ENCODE measurements at regions not wholly inside any gene's neighbourhood (a gene's known extent, or its start where the extent isn't known, plus 50 kb on each side); places are given as distances from the start of the nearest gene placed in this dataset.

DNA sequence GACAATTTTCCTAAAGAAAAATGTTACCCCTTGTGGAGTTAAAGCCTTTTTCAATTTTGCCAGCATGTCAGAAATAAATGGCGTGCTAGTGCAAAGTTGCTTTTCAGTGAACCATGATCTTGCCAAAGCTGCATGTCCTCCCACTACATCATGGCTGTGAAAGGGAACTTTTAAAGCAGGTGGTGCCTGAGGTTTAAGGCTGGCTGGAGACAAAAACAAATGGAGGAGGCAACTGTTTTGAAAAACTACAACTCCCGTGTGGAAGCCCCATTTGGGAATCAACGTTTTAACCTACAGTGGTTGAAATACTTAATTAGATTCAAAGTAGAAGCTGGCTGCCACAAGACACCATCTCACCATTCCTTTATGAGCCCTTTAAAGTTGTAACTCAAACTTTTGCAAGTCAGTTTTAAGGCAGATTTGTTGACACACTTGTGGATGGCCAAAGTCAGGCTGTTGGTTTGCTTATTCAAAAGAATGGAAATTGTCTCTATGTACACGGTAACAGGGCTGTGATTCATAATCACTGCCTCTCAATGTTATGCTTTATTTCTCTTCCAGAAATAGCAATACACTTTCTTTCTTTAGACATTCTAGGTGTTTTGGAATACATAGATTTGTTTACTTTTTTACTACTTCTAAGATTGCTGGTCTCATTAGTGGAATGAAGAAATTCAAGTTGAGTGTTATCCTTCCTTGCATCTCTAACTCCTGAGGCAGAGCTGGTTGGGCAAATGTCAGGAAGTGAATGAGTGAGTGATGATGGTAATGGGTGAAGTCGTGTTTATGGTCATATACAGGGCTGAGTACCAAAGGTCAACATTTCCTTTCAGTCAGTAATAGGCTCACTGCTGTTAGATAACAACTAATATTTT is 196.4 kb upstream of the GMDS start:
- TF ChIP-seq, protein P1, sequence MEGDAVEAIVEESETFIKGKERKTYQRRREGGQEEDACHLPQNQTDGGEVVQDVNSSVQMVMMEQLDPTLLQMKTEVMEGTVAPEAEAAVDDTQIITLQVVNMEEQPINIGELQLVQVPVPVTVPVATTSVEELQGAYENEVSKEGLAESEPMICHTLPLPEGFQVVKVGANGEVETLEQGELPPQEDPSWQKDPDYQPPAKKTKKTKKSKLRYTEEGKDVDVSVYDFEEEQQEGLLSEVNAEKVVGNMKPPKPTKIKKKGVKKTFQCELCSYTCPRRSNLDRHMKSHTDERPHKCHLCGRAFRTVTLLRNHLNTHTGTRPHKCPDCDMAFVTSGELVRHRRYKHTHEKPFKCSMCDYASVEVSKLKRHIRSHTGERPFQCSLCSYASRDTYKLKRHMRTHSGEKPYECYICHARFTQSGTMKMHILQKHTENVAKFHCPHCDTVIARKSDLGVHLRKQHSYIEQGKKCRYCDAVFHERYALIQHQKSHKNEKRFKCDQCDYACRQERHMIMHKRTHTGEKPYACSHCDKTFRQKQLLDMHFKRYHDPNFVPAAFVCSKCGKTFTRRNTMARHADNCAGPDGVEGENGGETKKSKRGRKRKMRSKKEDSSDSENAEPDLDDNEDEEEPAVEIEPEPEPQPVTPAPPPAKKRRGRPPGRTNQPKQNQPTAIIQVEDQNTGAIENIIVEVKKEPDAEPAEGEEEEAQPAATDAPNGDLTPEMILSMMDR (IDR thresholded peaks at IDR 0.05) = no peak
- TF ChIP-seq SIN3A (IDR thresholded peaks at IDR 0.05; ENCODE audit: borderline replicate concordance, insufficient read depth, low read depth, low read length) (no peak), POLR2AphosphoS5 (IDR thresholded peaks at IDR 0.05; ENCODE audit: low read depth, low read length) (no peak), TCF7L2 (IDR thresholded peaks at IDR 0.05; ENCODE audit: low read depth, low read length) (no peak), REST (IDR thresholded peaks at IDR 0.05; ENCODE audit: insufficient read depth in 1 of 2, low read depth in 2 of 2, low read length in 1 of 2) (no peak)
- Histone ChIP-seq H3K27me3 (ENCODE audit: control insufficient read depth, insufficient read depth, low read length) (peaks cover 6% of the 10 kb centered on the region; the same call in 1 of the 2 replicates), H3K36me3 (ENCODE audit: control insufficient read depth, insufficient read depth, low read length) (no peaks in the 10 kb centered on the region), H3K4me1 (ENCODE audit: control insufficient read depth, insufficient read depth, low read length) (no peaks in the 10 kb centered on the region), H3K9me3 (ENCODE audit: control insufficient read depth, insufficient read depth, low read depth, low read length) (no peaks in the 10 kb centered on the region), H3K27ac (ENCODE audit: low read length) (no peak overlapping the region), H3K4me3 (ENCODE audit: low read depth in 2 of 2, low read length in 2 of 2) (no peak overlapping the region)
- POLR2A ChIA-PET = no interaction called here
- CTCF ChIA-PET = no interaction called here
- in situ Hi-C loops (cut with HindIII; ENCODE audit: low pct_unique_long_range_greater_than_20kb, low sequenced_read_pairs) = no loop called here
- BruUV-seq (replicated peaks) = no TSS peak
- ATAC-seq (no peak), DNase-seq (ENCODE audit: low read depth, low spot score) (no peak)
- intact Hi-C loops (cut with micrococcal nuclease; ENCODE audit: unreplicated experiment) = loop anchor here (10.0 kb wide), 1 partner anchor 227 kb away; no protein-coding TSS in a partner anchor

- in situ Hi-C loops (cut with HindIII; ENCODE audit: low pct_unique_long_range_greater_than_20kb, low sequenced_read_pairs) = no loop called here
- Histone ChIP-seq H3K4me3 (ENCODE audit: low read depth in 2 of 2, low read length in 2 of 2) (no peak overlapping the region), H3K4me1 (ENCODE audit: control insufficient read depth, insufficient read depth, low read length) (no peaks in the 10 kb centered on the region), H3K36me3 (ENCODE audit: control insufficient read depth, insufficient read depth, low read length) (no peaks in the 10 kb centered on the region), H3K27me3 (ENCODE audit: control insufficient read depth, insufficient read depth, low read length) (peaks cover 6% of the 10 kb centered on the region; the same call in 1 of the 2 replicates), H3K27ac (ENCODE audit: low read length) (no peak overlapping the region), H3K9me3 (ENCODE audit: control insufficient read depth, insufficient read depth, low read depth, low read length) (no peaks in the 10 kb centered on the region)
- no TSS peak for BruUV-seq (replicated peaks)
- CTCF ChIA-PET = no interaction called here
- ATAC-seq = no peak
- TF ChIP-seq, protein P1 (IDR thresholded peaks at IDR 0.05) = no peak
- TF ChIP-seq SIN3A (IDR thresholded peaks at IDR 0.05; ENCODE audit: borderline replicate concordance, insufficient read depth, low read depth, low read length) (no peak), REST (IDR thresholded peaks at IDR 0.05; ENCODE audit: insufficient read depth in 1 of 2, low read depth in 2 of 2, low read length in 1 of 2) (no peak), TCF7L2 (IDR thresholded peaks at IDR 0.05; ENCODE audit: low read depth, low read length) (no peak), POLR2AphosphoS5 (IDR thresholded peaks at IDR 0.05; ENCODE audit: low read depth, low read length) (no peak)
- POLR2A ChIA-PET = no interaction called here
- intact Hi-C loops (cut with micrococcal nuclease; ENCODE audit: unreplicated experiment) = loop anchor here (10.0 kb wide), 1 partner anchor 226 kb away; no protein-coding TSS in a partner anchor
- no peak for DNase-seq (ENCODE audit: low read depth, low spot score)
Observed at GRCh38 chr6:2440516-2440915, 195.1 kb upstream of the GMDS start.

Measured in Panc1 (cell line).